ENCODE measurements at regions not wholly inside any gene's neighbourhood (a gene's known extent, or its start where the extent isn't known, plus 50 kb on each side); places are given as distances from the start of the nearest gene placed in this dataset.
A peak's percentile ranks its signal among the peaks of the same experiment; 100 is the strongest.

GRCh38 chr2:194854941-194855340 lies 802.1 kb upstream of the SLC39A10 start:
- Histone ChIP-seq H3K23me2 (ENCODE audit: low read depth, low read length) (no peaks in the 10 kb centered on the region), H3K9ac (replicated peaks in 1 of 4; ENCODE audit: extremely low read depth in 1 of 4, low read depth in 3 of 4, low read length in 3 of 4) (no peak overlapping the region), H3K4me1 (replicated peaks in 1 of 4; ENCODE audit: control insufficient read depth in 3 of 4, insufficient read depth in 4 of 4, low read length in 3 of 4) (no peaks in the 10 kb centered on the region), H2BK120ac (replicated peaks; ENCODE audit: low read depth, low read length) (no peak overlapping the region), H3K27me3 (replicated peaks in 1 of 4; ENCODE audit: control insufficient read depth in 3 of 4, extremely low read depth in 1 of 4, insufficient read depth in 3 of 4, low read length in 3 of 4) (no peaks in the 10 kb centered on the region), H2BK15ac (ENCODE audit: low read length) (no peak overlapping the region), H2BK12ac (ENCODE audit: low read depth, low read length) (no peak overlapping the region), H4K5ac (ENCODE audit: insufficient read length, low read depth, low read length) (no peak overlapping the region), H2BK5ac (ENCODE audit: low read depth, low read length) (no peak overlapping the region), H3K18ac (ENCODE audit: extremely low read depth, low read length) (no peak overlapping the region), H2AFZ (ENCODE audit: low read length) (no peak overlapping the region), H3K4me3 (ENCODE audit: extremely low read depth in 1 of 4, insufficient read depth in 2 of 4, low read depth in 3 of 4, low read length in 4 of 4) (no peak overlapping the region), H3K23ac (ENCODE audit: insufficient read length) (no peak overlapping the region), H3K4ac (replicated peaks; ENCODE audit: insufficient read length, low read depth, low read length) (no peak overlapping the region), H3K79me1 (ENCODE audit: low read depth, low read length) (no peaks in the 10 kb centered on the region), H4K91ac (replicated peaks; ENCODE audit: insufficient read length, low read length) (no peak overlapping the region), H4K20me1 (replicated peaks in 1 of 2; ENCODE audit: control insufficient read depth in 1 of 2, insufficient read depth in 2 of 2, low read length in 2 of 2) (no peaks in the 10 kb centered on the region), H2AK5ac (ENCODE audit: low read depth, low read length) (no peak overlapping the region), H3K9me3 (ENCODE audit: insufficient read depth in 2 of 2, low read depth in 1 of 2, low read length in 1 of 2) (no peaks in the 10 kb centered on the region), H3K36me3 (ENCODE audit: control insufficient read depth in 2 of 4, insufficient read depth in 4 of 4, low read length in 3 of 4) (no peaks in the 10 kb centered on the region), H3K79me2 (ENCODE audit: control insufficient read depth in 1 of 2, insufficient read depth in 2 of 2, low read length in 2 of 2) (no peaks in the 10 kb centered on the region), H2BK20ac (ENCODE audit: low read length) (no peak overlapping the region), H3K27ac (ENCODE audit: low read depth, low read length) (no peak overlapping the region), H3K56ac (replicated peaks; ENCODE audit: insufficient read length, low read depth, low read length) (no peak overlapping the region), H4K8ac (ENCODE audit: extremely low read depth, insufficient read depth, low read length) (peak overlapping the region; percentile 79; the same call in 1 of the 2 replicates), H3K4me2 (ENCODE audit: insufficient read depth in 1 of 2, low read depth in 2 of 2, low read length in 2 of 2) (no peak overlapping the region), H3K14ac (ENCODE audit: insufficient read length) (no peak overlapping the region)
- 82% methylated on average over 5 of the region's 5 CpGs; no CpG with 5 or more reads in 1 of the 2 experiments for WGBS, 2 experiments (ENCODE audit: extremely low coverage in 1 of 2, insufficient coverage in 1 of 2, insufficient read length in 1 of 2, insufficient replicate concordance in 2 of 2, low coverage in 1 of 2, low lambda C conversion rate in 2 of 2, missing lambda C conversion rate in 1 of 2)
- no peak for FAIRE-seq
- POLR2A ChIA-PET (ENCODE audit: partially characterized antibody): no interaction called here
- CTCF ChIA-PET (ENCODE audit: partially characterized antibody): no interaction called here
- DNase-seq (ENCODE audit: low read depth in 1 of 2, low spot score in 2 of 2): no peak
- TF ChIP-seq RAD21 (IDR thresholded peaks at IDR 0.05 in 1 of 2, conservative IDR thresholded peaks at IDR 0.05 in 1 of 2; ENCODE audit: low read depth in 2 of 2, low read length in 2 of 2) (no peak), RBBP5 (IDR thresholded peaks at IDR 0.05; ENCODE audit: borderline replicate concordance, low read depth, low read length) (no peak), CBX8 (IDR thresholded peaks at IDR 0.05; ENCODE audit: borderline replicate concordance, low read depth, low read length) (no peak), SIRT6 (IDR thresholded peaks at IDR 0.05; ENCODE audit: low read length) (no peak), PHF8 (conservative IDR thresholded peaks at IDR 0.05; ENCODE audit: low read depth, low read length) (no peak), JUN (IDR thresholded peaks at IDR 0.05; ENCODE audit: low read depth, low read length) (no peak), MAFK (IDR thresholded peaks at IDR 0.05; ENCODE audit: low read depth, low read length) (no peak), JUND (IDR thresholded peaks at IDR 0.05; ENCODE audit: low read length) (no peak), GTF2F1 (IDR thresholded peaks at IDR 0.05; ENCODE audit: borderline replicate concordance, low read depth, low read length) (no peak), SAP30 (IDR thresholded peaks at IDR 0.05; ENCODE audit: insufficient read depth, insufficient replicate concordance, low read length) (no peak), NRF1 (IDR thresholded peaks at IDR 0.05; ENCODE audit: low read depth, low read length) (no peak), GABPA (IDR thresholded peaks at IDR 0.05; ENCODE audit: borderline replicate concordance, insufficient read depth, low read length) (no peak), ATF2 (IDR thresholded peaks at IDR 0.05; ENCODE audit: low read length) (no peak)
